ENCODE measurements at regions not wholly inside any gene's neighbourhood (a gene's known extent, or its start where the extent isn't known, plus 50 kb on each side); places are given as distances from the start of the nearest gene placed in this dataset.

GRCh38 chr10:78802431-78802830 lies 266.3 kb upstream of the ZMIZ1 start:
- TF ChIP-seq POLR2A (IDR thresholded peaks at IDR 0.05) (no peak), CTCF (IDR thresholded peaks at IDR 0.05) (no peak), EP300 (IDR thresholded peaks at IDR 0.05) (no peak)

Measured in tibial nerve (tissue), 4 donors.